Activated naive CD8-positive, alpha-beta T cell treated with anti-CD3 and anti-CD28 coated beads for 36 hours (primary cell): ENCODE measurements at regions not wholly inside any gene's neighbourhood (a gene's known extent, or its start where the extent isn't known, plus 50 kb on each side); places are given as distances from the start of the nearest gene placed in this dataset.

Experiments used
- DNase-seq: peaks from one replicate; pipeline ENCODE4 v3.0.0; 2021
- H3K27ac Mint-ChIP-seq: one replicate; pipeline ENCODE4 v1.8.0; 2022; ENCODE audit warnings: mild to moderate bottlenecking, moderate library complexity, mixed read lengths
- H3K27me3 Mint-ChIP-seq: one replicate; pipeline ENCODE4 v1.8.0; 2022; ENCODE audit warnings: mild to moderate bottlenecking, mixed read lengths
- H3K36me3 Mint-ChIP-seq: one replicate; pipeline ENCODE4 v1.8.0; 2021; ENCODE audit warnings: mild to moderate bottlenecking, mixed read lengths
- H3K4me1 Mint-ChIP-seq: one replicate; pipeline ENCODE4 v1.8.0; 2021; ENCODE audit warnings: mixed read lengths
- H3K4me3 Mint-ChIP-seq: one replicate; pipeline ENCODE4 v1.8.0; 2022; ENCODE audit warnings: mild to moderate bottlenecking, moderate library complexity, mixed read lengths
- H3K9me3 Mint-ChIP-seq: one replicate; pipeline ENCODE4 v1.8.0; 2022; ENCODE audit warnings: mixed read lengths

GRCh38 chr3:106161246-106161645 lies 292.4 kb upstream of the CBLB start:
- DNase-seq: no peak
- Mint-ChIP-seq H3K27me3 (no peaks in the 10 kb centered on the region), H3K4me3 (no peak overlapping the region), H3K36me3 (peaks cover 3% of the 10 kb centered on the region), H3K9me3 (peaks cover 9% of the 10 kb centered on the region), H3K4me1 (no peaks in the 10 kb centered on the region), H3K27ac (peak overlapping the region; percentile 36)

- H3K36me3 Mint-ChIP-seq: peaks cover 14% of the 10 kb centered on the region
- no peak overlapping the region for H3K4me3 Mint-ChIP-seq
- H3K9me3 Mint-ChIP-seq: peaks cover 7% of the 10 kb centered on the region
- no peaks in the 10 kb centered on the region for H3K27me3 Mint-ChIP-seq
- H3K4me1 Mint-ChIP-seq: peaks cover 20% of the 10 kb centered on the region
- H3K27ac Mint-ChIP-seq: no peak overlapping the region
- no peak for DNase-seq
These were observed 298.9 kb upstream of the CBLB start for GRCh38 chr3:106167728-106168127.

GRCh38 chr3:106168962-106169750 lies 300.3 kb upstream of the CBLB start:
- peaks cover 2% of the 10 kb centered on the region for H3K9me3 Mint-ChIP-seq
- H3K36me3 Mint-ChIP-seq: peaks cover 11% of the 10 kb centered on the region
- H3K27ac Mint-ChIP-seq: no peak overlapping the region
- peaks cover 30% of the 10 kb centered on the region for H3K4me1 Mint-ChIP-seq
- H3K27me3 Mint-ChIP-seq: no peaks in the 10 kb centered on the region
- no peak overlapping the region for H3K4me3 Mint-ChIP-seq
- DNase-seq: no peak

- no peak overlapping the region for H3K27ac Mint-ChIP-seq
- H3K27me3 Mint-ChIP-seq: no peaks in the 10 kb centered on the region
- peaks cover 3% of the 10 kb centered on the region for H3K9me3 Mint-ChIP-seq
- H3K4me3 Mint-ChIP-seq: no peak overlapping the region
- H3K4me1 Mint-ChIP-seq: peaks cover 41% of the 10 kb centered on the region
- no peak for DNase-seq
- peaks cover 16% of the 10 kb centered on the region for H3K36me3 Mint-ChIP-seq
These were observed 301.8 kb upstream of the CBLB start for GRCh38 chr3:106170636-106171035.

GRCh38 chr3:106172101-106172500 lies 303.3 kb upstream of the CBLB start:
- Mint-ChIP-seq H3K27ac (peak overlapping the region; percentile 61), H3K4me3 (peak overlapping the region; percentile 0), H3K27me3 (no peaks in the 10 kb centered on the region), H3K9me3 (peaks cover 3% of the 10 kb centered on the region), H3K4me1 (peaks cover 53% of the 10 kb centered on the region), H3K36me3 (peaks cover 19% of the 10 kb centered on the region)
- no peak for DNase-seq

DNA sequence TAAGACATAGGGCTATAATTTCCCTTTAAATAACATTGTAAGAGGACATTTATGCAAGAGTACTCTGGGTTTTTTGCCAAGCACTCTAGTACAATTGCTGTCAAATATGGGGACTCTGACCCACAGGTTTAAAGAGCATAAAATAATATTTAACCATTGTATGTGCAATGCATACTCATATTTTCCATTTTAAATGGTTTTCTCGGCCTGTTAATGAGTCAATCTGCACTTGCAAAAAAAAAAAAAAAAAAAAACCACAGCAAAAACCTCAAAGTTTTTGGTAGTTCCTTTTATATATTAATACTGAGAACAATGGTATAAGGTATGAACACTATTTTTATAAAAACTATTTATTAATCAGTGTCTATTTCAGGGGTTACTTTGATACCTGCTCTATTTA lies 304.0 kb upstream of the CBLB start:
- H3K9me3 Mint-ChIP-seq: peaks cover 3% of the 10 kb centered on the region
- peaks cover 58% of the 10 kb centered on the region for H3K4me1 Mint-ChIP-seq
- peak overlapping the region; percentile 61 for H3K27ac Mint-ChIP-seq
- no peak overlapping the region for H3K4me3 Mint-ChIP-seq
- no peaks in the 10 kb centered on the region for H3K27me3 Mint-ChIP-seq
- DNase-seq: no peak
- peaks cover 21% of the 10 kb centered on the region for H3K36me3 Mint-ChIP-seq

GRCh38 chr3:106175276-106175675 lies 306.5 kb upstream of the CBLB start:
- Mint-ChIP-seq H3K4me3 (no peak overlapping the region), H3K9me3 (peaks cover 11% of the 10 kb centered on the region), H3K27ac (peak overlapping the region; percentile 92), H3K4me1 (peaks cover 79% of the 10 kb centered on the region), H3K27me3 (no peaks in the 10 kb centered on the region), H3K36me3 (peaks cover 28% of the 10 kb centered on the region)
- no peak for DNase-seq

DNA sequence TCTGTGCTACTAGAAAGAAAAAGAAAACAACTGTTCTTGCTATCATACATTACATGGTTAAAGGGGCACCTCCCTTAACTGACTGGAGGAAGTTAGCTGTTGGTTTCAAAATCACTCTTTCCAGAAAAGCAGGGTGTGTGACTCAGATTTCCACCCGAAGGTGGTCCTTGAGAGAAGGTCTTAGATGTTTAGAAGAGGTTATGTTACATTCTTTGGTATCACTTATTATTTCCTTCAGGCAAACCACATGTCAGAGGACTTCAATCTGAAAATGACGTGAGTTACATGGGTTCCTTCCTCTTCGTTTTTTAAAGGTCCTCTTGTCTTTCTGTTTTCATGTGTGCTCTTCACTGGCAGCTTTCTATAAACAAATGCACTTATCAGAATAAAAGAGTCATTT lies 307.9 kb upstream of the CBLB start:
- DNase-seq: peak; percentile 66
- Mint-ChIP-seq H3K4me3 (peak overlapping the region; percentile 52), H3K4me1 (peaks cover 74% of the 10 kb centered on the region), H3K9me3 (peaks cover 11% of the 10 kb centered on the region), H3K36me3 (peaks cover 28% of the 10 kb centered on the region), H3K27me3 (no peaks in the 10 kb centered on the region), H3K27ac (peak overlapping the region; percentile 92)

GRCh38 chr3:106182950-106183511 lies 314.2 kb upstream of the CBLB start:
- Mint-ChIP-seq H3K9me3 (peaks cover 15% of the 10 kb centered on the region), H3K27ac (no peak overlapping the region), H3K36me3 (peaks cover 21% of the 10 kb centered on the region), H3K4me3 (no peak overlapping the region), H3K4me1 (peaks cover 64% of the 10 kb centered on the region), H3K27me3 (no peaks in the 10 kb centered on the region)
- no peak for DNase-seq

- H3K27me3 Mint-ChIP-seq: no peaks in the 10 kb centered on the region
- H3K27ac Mint-ChIP-seq: peak overlapping the region; percentile 82
- peaks cover 11% of the 10 kb centered on the region for H3K9me3 Mint-ChIP-seq
- peaks cover 58% of the 10 kb centered on the region for H3K4me1 Mint-ChIP-seq
- H3K36me3 Mint-ChIP-seq: peaks cover 18% of the 10 kb centered on the region
- no peak for DNase-seq
- peak overlapping the region; percentile 5 for H3K4me3 Mint-ChIP-seq
These were observed 315.1 kb upstream of the CBLB start for GRCh38 chr3:106183762-106184391.

DNA sequence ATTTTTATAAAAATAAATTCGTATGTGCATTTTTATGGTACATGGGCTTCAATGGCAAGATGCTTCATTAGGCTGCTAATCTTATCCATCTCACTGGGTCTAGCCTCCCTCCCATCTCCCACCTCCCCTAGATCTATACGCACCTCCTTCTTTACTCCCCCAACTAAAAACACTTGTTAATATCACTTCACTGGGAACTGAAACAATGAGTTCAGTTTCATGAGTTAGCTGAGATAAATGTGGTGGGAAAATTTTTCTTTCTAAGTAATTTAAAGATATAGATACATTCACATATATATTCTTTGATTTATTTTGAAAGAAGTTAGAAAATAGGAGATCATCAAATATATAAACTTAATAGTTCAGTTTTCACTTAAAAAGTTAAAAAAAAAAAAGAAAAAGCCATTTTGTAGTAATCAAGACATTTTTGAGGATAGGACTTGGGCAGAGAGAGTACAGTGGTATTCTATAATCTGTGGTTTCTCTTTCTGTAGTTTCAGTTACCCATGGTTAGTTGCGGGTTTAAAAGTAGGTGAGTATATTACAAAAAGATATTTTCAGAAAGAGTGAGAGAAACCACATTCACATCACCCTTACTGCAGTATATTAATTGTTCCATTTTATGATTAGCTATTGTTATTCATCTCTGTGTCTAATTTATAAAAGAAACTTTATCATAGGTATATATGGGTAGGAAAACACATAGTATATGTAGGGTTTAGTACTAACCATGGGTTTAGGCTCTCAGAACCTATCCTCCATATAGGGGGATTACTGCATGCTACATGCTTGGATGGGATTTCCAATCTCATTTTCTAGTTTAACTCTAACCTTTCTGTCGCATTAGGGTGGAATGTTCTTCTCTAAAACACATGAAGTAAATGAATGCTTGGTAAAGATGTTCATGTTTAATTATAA lies 316.0 kb upstream of the CBLB start:
- H3K27ac Mint-ChIP-seq: peak overlapping the region; percentile 91
- H3K4me3 Mint-ChIP-seq: peak overlapping the region; percentile 32
- peaks cover 8% of the 10 kb centered on the region for H3K9me3 Mint-ChIP-seq
- H3K36me3 Mint-ChIP-seq: peaks cover 13% of the 10 kb centered on the region
- no peaks in the 10 kb centered on the region for H3K27me3 Mint-ChIP-seq
- DNase-seq: no peak
- H3K4me1 Mint-ChIP-seq: peaks cover 50% of the 10 kb centered on the region

- H3K4me3 Mint-ChIP-seq: peak overlapping the region; percentile 25
- peaks cover 44% of the 10 kb centered on the region for H3K4me1 Mint-ChIP-seq
These were observed 317.1 kb upstream of the CBLB start for GRCh38 chr3:106185949-106186348.

DNA sequence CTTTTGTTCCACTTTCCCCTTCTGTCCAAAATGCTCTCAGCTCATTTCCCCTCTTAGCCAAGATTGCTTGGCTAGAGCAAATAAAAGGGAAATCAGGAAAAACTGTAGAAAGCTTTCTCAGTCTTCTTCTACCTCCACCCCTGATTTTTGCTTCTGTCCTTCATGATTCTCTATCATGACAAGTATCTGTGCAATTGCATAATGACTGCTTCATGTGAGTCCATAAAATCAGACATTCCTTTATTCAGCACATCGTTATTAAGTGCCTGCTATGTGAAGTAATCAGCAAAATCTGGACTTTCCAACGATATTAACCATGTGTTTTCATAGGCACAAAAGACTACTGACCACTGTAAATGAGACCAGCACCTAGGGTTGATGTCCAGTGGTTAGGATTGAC lies 321.5 kb upstream of the CBLB start:
- Mint-ChIP-seq H3K27me3 (no peaks in the 10 kb centered on the region), H3K27ac (no peak overlapping the region), H3K9me3 (peaks cover 22% of the 10 kb centered on the region), H3K36me3 (peaks cover 17% of the 10 kb centered on the region), H3K4me3 (no peak overlapping the region), H3K4me1 (peaks cover 24% of the 10 kb centered on the region)
- DNase-seq: no peak

More at GRCh38 chr3:106185949-106186348, 317.1 kb upstream of the CBLB start:
- H3K27me3 Mint-ChIP-seq: no peaks in the 10 kb centered on the region
- peaks cover 8% of the 10 kb centered on the region for H3K9me3 Mint-ChIP-seq
- H3K36me3 Mint-ChIP-seq: peaks cover 12% of the 10 kb centered on the region
- DNase-seq: peak; percentile 19
- H3K27ac Mint-ChIP-seq: peak overlapping the region; percentile 91

- H3K4me3 Mint-ChIP-seq: no peak overlapping the region
- DNase-seq: no peak
- H3K27me3 Mint-ChIP-seq: no peaks in the 10 kb centered on the region
- H3K27ac Mint-ChIP-seq: no peak overlapping the region
- H3K9me3 Mint-ChIP-seq: peaks cover 21% of the 10 kb centered on the region
- H3K36me3 Mint-ChIP-seq: peaks cover 15% of the 10 kb centered on the region
- H3K4me1 Mint-ChIP-seq: peaks cover 15% of the 10 kb centered on the region
These were observed 322.4 kb upstream of the CBLB start for GRCh38 chr3:106191211-106191610.

DNA sequence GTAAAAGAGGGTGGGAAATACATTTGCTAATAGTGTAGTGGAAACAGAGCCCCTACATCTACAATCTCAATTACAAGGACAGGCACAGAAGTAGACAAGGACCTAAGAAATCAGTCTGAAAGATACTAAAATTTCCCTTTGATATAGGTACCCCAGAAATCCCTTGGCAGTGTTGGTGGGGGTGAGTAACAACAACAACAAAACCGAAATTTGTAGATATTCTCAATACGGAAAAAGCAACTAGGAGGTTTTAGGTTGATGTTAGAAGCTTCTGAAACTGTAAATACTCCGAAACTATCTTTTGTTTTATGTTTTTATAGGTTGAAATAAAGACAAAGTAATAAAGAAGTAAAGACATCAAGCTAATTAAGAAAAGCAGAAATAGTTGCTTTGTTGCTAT lies 323.1 kb upstream of the CBLB start:
- no peak overlapping the region for H3K27ac Mint-ChIP-seq
- peaks cover 12% of the 10 kb centered on the region for H3K4me1 Mint-ChIP-seq
- H3K36me3 Mint-ChIP-seq: peaks cover 19% of the 10 kb centered on the region
- peaks cover 25% of the 10 kb centered on the region for H3K9me3 Mint-ChIP-seq
- H3K27me3 Mint-ChIP-seq: no peaks in the 10 kb centered on the region
- H3K4me3 Mint-ChIP-seq: no peak overlapping the region
- DNase-seq: no peak
